ENCODE measurements at regions not wholly inside any gene's neighbourhood (a gene's known extent, or its start where the extent isn't known, plus 50 kb on each side); places are given as distances from the start of the nearest gene placed in this dataset.

GRCh38 chr9:80839821-80840675, 849.3 kb downstream of the TLE1 start:
- TF ChIP-seq CTCF (optimal IDR thresholded peaks at IDR 0.05 in 1 of 3, IDR thresholded peaks at IDR 0.05 in 1 of 3, conservative IDR thresholded peaks at IDR 0.05 in 1 of 3; ENCODE audit: extremely low read depth in 1 of 3, insufficient read depth in 2 of 3, low read length in 3 of 3) (no peak), EZH2 (IDR thresholded peaks at IDR 0.05; ENCODE audit: low read length) (no peak)
